ENCODE measurements at regions not wholly inside any gene's neighbourhood (a gene's known extent, or its start where the extent isn't known, plus 50 kb on each side); places are given as distances from the start of the nearest gene placed in this dataset.

- Histone ChIP-seq H3K27ac (ENCODE audit: extremely low read length, insufficient read depth, low read length) (no peak overlapping the region), H3K27me3 (ENCODE audit: control insufficient read depth in 1 of 2, insufficient read depth in 2 of 2, low read length in 2 of 2) (no peaks in the 10 kb centered on the region; a peak in 1 of 5 replicates), H3K79me2 (ENCODE audit: insufficient read depth, low read length) (no peaks in the 10 kb centered on the region), H4K20me1 (ENCODE audit: insufficient read depth, low read length) (no peaks in the 10 kb centered on the region), H2AFZ (ENCODE audit: low read length) (no peak overlapping the region), H3K4me1 (ENCODE audit: insufficient read depth, low read length) (no peaks in the 10 kb centered on the region), H3K4me3 (replicated peaks in 1 of 3; ENCODE audit: insufficient read depth in 1 of 3, low read depth in 2 of 3, low read length in 3 of 3) (no peak overlapping the region), H3K36me3 (replicated peaks in 1 of 2; ENCODE audit: control insufficient read depth in 1 of 2, insufficient read depth in 2 of 2, low read length in 2 of 2) (no peaks in the 10 kb centered on the region), H3K9ac (ENCODE audit: insufficient read depth, low read depth, low read length) (no peak overlapping the region), H3K4me2 (ENCODE audit: low read depth, low read length) (no peak overlapping the region), H3K9me3 (ENCODE audit: low read length) (no peaks in the 10 kb centered on the region)
- ChIA-PET CTCF (ENCODE audit: low intra/inter-chr PET ratio, low total read pairs) (no interaction called here), POLR2A (no interaction called here)
- intact Hi-C loops (cut with micrococcal nuclease; ENCODE audit: unreplicated experiment) (no loop called here), in situ Hi-C loops (cut with HindIII; ENCODE audit: extremely low pct_ligation_motif_present, low pct_unique_long_range_greater_than_20kb) (no loop called here)
- no TSS peak for BruUV-seq (replicated peaks)
- TF ChIP-seq RBFOX2 (IDR thresholded peaks at IDR 0.05; ENCODE audit: low read depth, low read length) (no peak), SP1 (IDR thresholded peaks at IDR 0.05) (no peak), SP1 (CRISPR knock-in tag; IDR thresholded peaks at IDR 0.05) (no peak), HMG20A (CRISPR knock-in tag; IDR thresholded peaks at IDR 0.05; ENCODE audit: borderline replicate concordance) (no peak), SRY (CRISPR knock-in tag; IDR thresholded peaks at IDR 0.05) (no peak), ZNF460 (CRISPR knock-in tag; IDR thresholded peaks at IDR 0.05; ENCODE audit: borderline replicate concordance) (no peak)
- WGBS (ENCODE audit: low lambda C conversion rate), result 0% methylated on average over 1 of the region's 1 CpG
- no peak for ATAC-seq
- DNase-seq (ENCODE audit: low spot score), result no peak
- FAIRE-seq, result no peak
These were observed 61.7 kb upstream of the MYL1 start for GRCh38 chr2:210376694-210377093.

DNA sequence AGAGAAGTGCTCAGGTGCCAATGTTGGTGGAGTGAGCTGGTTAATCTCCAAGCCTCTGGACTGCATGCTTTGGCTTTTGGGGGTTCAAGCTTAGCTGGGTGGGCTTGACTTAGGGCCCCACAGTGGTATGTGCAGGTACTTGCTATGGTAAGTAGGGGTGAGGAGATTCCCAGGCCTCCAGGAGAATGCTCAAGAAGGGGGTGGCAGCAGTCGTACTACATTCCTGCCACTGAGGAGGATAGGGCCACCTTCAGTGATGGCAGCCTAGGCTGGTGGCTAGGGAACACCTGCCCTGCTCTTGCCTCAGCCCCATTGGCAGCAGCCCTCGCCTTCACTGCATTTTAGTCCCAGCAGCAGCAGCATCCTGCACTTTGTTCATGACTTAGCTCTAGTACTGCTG is 55.6 kb upstream of the MYL1 start:
- POLR2A ChIA-PET, result no interaction called here
- H3K9ac ChIP-seq (ENCODE audit: insufficient read depth, low read depth, low read length), result no peak overlapping the region
- no peak for DNase-seq (ENCODE audit: low spot score)
- no peaks in the 10 kb centered on the region for H3K4me1 ChIP-seq (ENCODE audit: insufficient read depth, low read length)
- no peak overlapping the region for H3K27ac ChIP-seq (ENCODE audit: extremely low read length, insufficient read depth, low read length)
- no peak for FAIRE-seq
- no peaks in the 10 kb centered on the region for H3K79me2 ChIP-seq (ENCODE audit: insufficient read depth, low read length)
- no peak overlapping the region for H3K4me3 ChIP-seq (replicated peaks in 1 of 3; ENCODE audit: insufficient read depth in 1 of 3, low read depth in 2 of 3, low read length in 3 of 3)
- intact Hi-C loops (cut with micrococcal nuclease; ENCODE audit: unreplicated experiment) (no loop called here), in situ Hi-C loops (cut with HindIII; ENCODE audit: extremely low pct_ligation_motif_present, low pct_unique_long_range_greater_than_20kb) (no loop called here)
- no peaks in the 10 kb centered on the region for H3K36me3 ChIP-seq (replicated peaks in 1 of 2; ENCODE audit: control insufficient read depth in 1 of 2, insufficient read depth in 2 of 2, low read length in 2 of 2)
- no peaks in the 10 kb centered on the region for H4K20me1 ChIP-seq (ENCODE audit: insufficient read depth, low read length)
- no peak overlapping the region for H2AFZ ChIP-seq (ENCODE audit: low read length)
- H3K27me3 ChIP-seq (ENCODE audit: control insufficient read depth in 1 of 2, insufficient read depth in 2 of 2, low read length in 2 of 2), result no peaks in the 10 kb centered on the region; a peak in 1 of 5 replicates
- no peaks in the 10 kb centered on the region for H3K9me3 ChIP-seq (ENCODE audit: low read length)
- no peak overlapping the region for H3K4me2 ChIP-seq (ENCODE audit: low read depth, low read length)
- CTCF ChIA-PET (ENCODE audit: low intra/inter-chr PET ratio, low total read pairs), result no interaction called here
- no CpG with 5 or more reads among the region's 2 CpGs for WGBS (ENCODE audit: low lambda C conversion rate)
- no TSS peak for BruUV-seq (replicated peaks)
- peak; percentile 55; the same call in 2 of the 3 replicates for ATAC-seq
- no peak for TF ChIP-seq RFX5 (IDR thresholded peaks at IDR 0.05; ENCODE audit: low read depth, low read length)
- TF ChIP-seq, protein P1, sequence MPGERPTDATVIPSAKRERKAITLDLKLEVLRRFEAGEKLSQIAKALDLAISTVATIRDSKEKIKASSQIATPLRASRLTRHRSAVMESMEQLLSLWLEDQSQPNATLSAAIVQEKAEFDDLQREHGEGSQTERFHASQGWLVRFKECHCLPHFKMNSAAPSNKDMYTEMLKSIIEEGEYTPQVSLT (CRISPR knock-in tag; IDR thresholded peaks at IDR 0.05; ENCODE audit: borderline replicate concordance, low read depth), result no peak
- no peak for TF ChIP-seq MED8 (CRISPR knock-in tag; IDR thresholded peaks at IDR 0.05; ENCODE audit: insufficient replicate concordance)
- no peak for TF ChIP-seq SMC3 (IDR thresholded peaks at IDR 0.05; ENCODE audit: low read length)
- no peak for TF ChIP-seq MXD1 (CRISPR knock-in tag; IDR thresholded peaks at IDR 0.05)
- TF ChIP-seq NKX3-1 (CRISPR knock-in tag; IDR thresholded peaks at IDR 0.05), result no peak
- no peak for TF ChIP-seq ZNF768 (CRISPR knock-in tag; IDR thresholded peaks at IDR 0.05)
